Tibial nerve (tissue), 3 donors: ENCODE measurements at regions not wholly inside any gene's neighbourhood (a gene's known extent, or its start where the extent isn't known, plus 50 kb on each side); places are given as distances from the start of the nearest gene placed in this dataset.

Experiments used
- POLR2A ChIP-seq, 2 donors: fragments of 450-650 bp; IDR thresholded peaks; one replicate each; pipeline ENCODE4 v1.6.1; 2017; ENCODE audit warnings: antibody characterized with exemption in 2 of 2, mild to moderate bottlenecking in 2 of 2, moderate library complexity in 2 of 2
- TF ChIP-seq, protein P1 (sequence below), 5 experiments: fragments of 200-600 bp in 3 of 5; fragments of 450-650 bp in 2 of 5; sonication (generic) in 3 of 5; IDR thresholded peaks; one replicate each; pipeline ENCODE4 v1.5.1; 2016 to 2019; ENCODE audit warnings: antibody characterized with exemption in 5 of 5, mild to moderate bottlenecking in 3 of 5, moderate library complexity in 2 of 5

DNA sequence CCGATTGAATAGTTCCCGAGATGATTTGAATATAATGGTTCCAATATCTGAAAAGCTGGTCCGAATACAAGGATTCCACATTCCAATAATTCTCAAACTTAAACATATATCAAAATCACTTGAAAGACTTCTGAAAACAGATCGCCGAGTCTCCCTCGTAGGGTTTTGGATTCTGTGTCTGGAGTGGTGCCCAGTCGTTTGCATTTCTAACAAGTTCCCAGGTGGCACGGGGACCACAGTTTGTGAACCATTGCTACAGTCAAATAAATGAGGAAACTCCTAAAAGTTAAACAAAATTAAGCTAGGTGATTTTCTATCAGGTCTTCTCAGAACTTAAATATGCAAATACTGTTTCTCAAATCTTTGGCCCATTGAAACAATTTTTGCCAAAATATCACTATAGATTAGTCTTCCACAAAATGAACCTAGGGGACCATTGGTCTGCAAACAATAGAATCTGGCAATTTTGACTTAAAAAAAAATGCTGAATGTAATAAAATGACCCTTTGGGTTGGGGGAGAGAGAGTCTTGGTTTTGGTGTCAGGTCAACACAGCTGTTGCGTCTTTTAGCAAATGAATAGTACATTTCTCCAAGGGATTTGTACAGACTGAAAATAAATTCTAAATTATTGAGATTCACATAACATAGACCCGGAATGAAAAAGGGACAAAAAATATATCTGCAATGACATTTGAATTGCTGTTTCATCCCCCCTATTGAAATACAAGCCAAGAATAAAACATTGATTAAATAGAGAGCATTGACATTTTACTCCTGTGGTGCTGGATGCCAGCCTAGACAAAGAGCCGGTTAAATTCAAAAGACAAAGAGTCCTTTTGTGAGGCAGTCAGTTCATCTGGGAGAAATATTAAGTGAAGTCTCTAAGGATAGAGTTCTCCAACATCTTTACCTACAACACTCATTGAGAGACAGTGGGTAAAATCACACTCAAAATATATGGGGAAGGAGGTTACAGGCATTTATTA lies 175.7 kb upstream of the ADAMTS9 start:
- TF ChIP-seq, protein P1, sequence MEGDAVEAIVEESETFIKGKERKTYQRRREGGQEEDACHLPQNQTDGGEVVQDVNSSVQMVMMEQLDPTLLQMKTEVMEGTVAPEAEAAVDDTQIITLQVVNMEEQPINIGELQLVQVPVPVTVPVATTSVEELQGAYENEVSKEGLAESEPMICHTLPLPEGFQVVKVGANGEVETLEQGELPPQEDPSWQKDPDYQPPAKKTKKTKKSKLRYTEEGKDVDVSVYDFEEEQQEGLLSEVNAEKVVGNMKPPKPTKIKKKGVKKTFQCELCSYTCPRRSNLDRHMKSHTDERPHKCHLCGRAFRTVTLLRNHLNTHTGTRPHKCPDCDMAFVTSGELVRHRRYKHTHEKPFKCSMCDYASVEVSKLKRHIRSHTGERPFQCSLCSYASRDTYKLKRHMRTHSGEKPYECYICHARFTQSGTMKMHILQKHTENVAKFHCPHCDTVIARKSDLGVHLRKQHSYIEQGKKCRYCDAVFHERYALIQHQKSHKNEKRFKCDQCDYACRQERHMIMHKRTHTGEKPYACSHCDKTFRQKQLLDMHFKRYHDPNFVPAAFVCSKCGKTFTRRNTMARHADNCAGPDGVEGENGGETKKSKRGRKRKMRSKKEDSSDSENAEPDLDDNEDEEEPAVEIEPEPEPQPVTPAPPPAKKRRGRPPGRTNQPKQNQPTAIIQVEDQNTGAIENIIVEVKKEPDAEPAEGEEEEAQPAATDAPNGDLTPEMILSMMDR (IDR thresholded peaks at IDR 0.05) = no peak
- TF ChIP-seq POLR2A (IDR thresholded peaks at IDR 0.05) = no peak
